Adrenal gland (tissue), 5 donors: ENCODE measurements at regions not wholly inside any gene's neighbourhood (a gene's known extent, or its start where the extent isn't known, plus 50 kb on each side); places are given as distances from the start of the nearest gene placed in this dataset.

Source experiments
- CTCF ChIP-seq, 6 experiments: fragments of 450-650 bp in 4 of 6; fragments of 200-600 bp in 2 of 6; sonication (generic) in 1 of 6; IDR thresholded peaks; 1 replicate in 5 of 6; 2 replicates in 1 of 6; pipeline versions ENCODE4 v1.5.1 to v1.8.0; 2016 to 2021; ENCODE audit warnings: antibody characterized with exemption in 6 of 6, mild to moderate bottlenecking in 2 of 6, moderate library complexity in 1 of 6
- POLR2A ChIP-seq, 2 donors: fragments of 450-650 bp; IDR thresholded peaks; one replicate each; pipeline ENCODE4 v1.6.1; 2017; ENCODE audit warnings: antibody characterized with exemption in 2 of 2, mild to moderate bottlenecking in 2 of 2, moderate library complexity in 1 of 2
- donor health status: DM: no; HTN: no; CAD: no.

- TF ChIP-seq CTCF (IDR thresholded peaks at IDR 0.05) (no peak), POLR2A (IDR thresholded peaks at IDR 0.05) (no peak)
Observed at GRCh38 chr1:232355162-232356006, 274.5 kb downstream of the SIPA1L2 start.
